H1 (cell line): ENCODE measurements at regions not wholly inside any gene's neighbourhood (a gene's known extent, or its start where the extent isn't known, plus 50 kb on each side); places are given as distances from the start of the nearest gene placed in this dataset.

Source experiments
- CBX5 ChIP-seq: fragments of 300-800, 300-1000 bp; sonication (generic); IDR thresholded peaks from 2 replicates; pipeline ENCODE4 v1.7.1; 2016; ENCODE audit warnings: antibody characterized with exemption, low read length, low read depth
- CREB1 ChIP-seq: IDR thresholded peaks from 2 replicates; pipeline ENCODE4 v1.6.1; 2012; ENCODE audit warnings: inconsistent platforms
- CTCF ChIP-seq, 3 experiments: IDR thresholded peaks; 1 replicate in 2 of 3; 2 replicates in 1 of 3; pipeline versions ENCODE4 v1.5.1 to v1.6.1; 2011; ENCODE audit warnings: low read length in 3 of 3, mild to moderate bottlenecking in 3 of 3, inconsistent platforms in 2 of 3, low read depth in 1 of 3, moderate library complexity in 1 of 3; ENCODE audit not compliant: insufficient read depth in 1 of 3; ENCODE audit errors: control extremely low read depth in 1 of 3
- EZH2 ChIP-seq: fragments of 200-600 bp; sonication (generic); IDR thresholded peaks from 2 replicates; pipeline ENCODE4 v1.7.1; 2012; ENCODE audit warnings: low read depth, mild to moderate bottlenecking, moderate library complexity, low read length, inconsistent platforms; ENCODE audit not compliant: severe bottlenecking
- JUN ChIP-seq: IDR thresholded peaks from 2 replicates; pipeline ENCODE4 v1.6.1; 2011; ENCODE audit warnings: low read depth, mild to moderate bottlenecking, improper control_type of control experiment, low read length
- MAFK ChIP-seq: IDR thresholded peaks from 2 replicates; pipeline ENCODE4 v1.6.1; 2012; ENCODE audit warnings: low read depth, mild to moderate bottlenecking, improper control_type of control experiment, low read length
- POLR2A ChIP-seq, 2 experiments: IDR thresholded peaks; 1 replicate in 1 of 2; 2 replicates in 1 of 2; pipeline ENCODE4 v1.6.1; 2011; ENCODE audit warnings: low read depth in 2 of 2, low read length in 2 of 2, mild to moderate bottlenecking in 2 of 2; ENCODE audit errors: control extremely low read depth in 1 of 2
- POLR2AphosphoS5 ChIP-seq: IDR thresholded peaks from 2 replicates; pipeline ENCODE4 v1.6.1; 2011; ENCODE audit warnings: low read depth, low read length
- RXRA ChIP-seq: IDR thresholded peaks from 2 replicates; pipeline ENCODE4 v1.6.1; 2011; ENCODE audit warnings: low read depth, mild to moderate bottlenecking, low read length, moderate library complexity; ENCODE audit not compliant: insufficient read depth
- SP1 ChIP-seq: IDR thresholded peaks from 2 replicates; pipeline ENCODE4 v1.6.1; 2011; ENCODE audit warnings: low read depth, low read length
- TAF1 ChIP-seq: IDR thresholded peaks from 2 replicates; pipeline ENCODE4 v1.6.1; 2011; ENCODE audit warnings: mild to moderate bottlenecking, low read depth, low read length
- TCF12 ChIP-seq: IDR thresholded peaks from 2 replicates; pipeline ENCODE4 v1.6.1; 2011; ENCODE audit warnings: low read depth, mild to moderate bottlenecking, low read length
- ZNF274 ChIP-seq: IDR thresholded peaks from 2 replicates; pipeline ENCODE4 v1.7.0; 2012; ENCODE audit warnings: low read length, borderline replicate concordance; ENCODE audit errors: extremely low read depth

DNA sequence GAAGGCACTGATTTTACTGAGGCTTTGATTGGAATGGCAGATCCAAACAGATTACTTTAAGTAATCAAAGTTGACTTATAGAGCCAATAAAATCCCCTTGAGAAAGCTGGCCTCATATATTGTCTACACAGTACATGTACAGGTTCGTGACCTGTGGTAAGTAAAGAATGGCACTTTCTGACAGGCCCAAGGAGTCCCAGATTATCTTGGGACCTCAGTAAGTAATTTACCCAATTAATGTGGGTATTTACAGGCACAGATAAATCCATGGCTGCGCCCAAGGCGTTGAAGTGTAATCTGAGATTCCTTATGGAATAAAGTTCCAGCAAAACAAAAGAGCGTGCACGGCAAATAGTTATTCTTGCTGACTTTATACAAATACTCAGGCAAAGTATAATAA is 62.4 kb downstream of the PAGE2 start:
- TF ChIP-seq CTCF (IDR thresholded peaks at IDR 0.05; ENCODE audit: control extremely low read depth in 1 of 3, insufficient read depth in 1 of 3, low read depth in 1 of 3, low read length in 3 of 3) (no peak), ZNF274 (no peak), MAFK (no peak), POLR2A (IDR thresholded peaks at IDR 0.05; ENCODE audit: control extremely low read depth in 1 of 2, low read depth in 2 of 2, low read length in 2 of 2) (no peak), RXRA (no peak), CBX5 (no peak), SP1 (no peak), POLR2AphosphoS5 (no peak), EZH2 (no peak), TAF1 (no peak), CREB1 (no peak), TCF12 (no peak), JUN (no peak)
